PC-9 (cell line): ENCODE measurements at regions not wholly inside any gene's neighbourhood (a gene's known extent, or its start where the extent isn't known, plus 50 kb on each side); places are given as distances from the start of the nearest gene placed in this dataset.

Experiments used
- BruUV-seq: library from RNA; stranded (reverse); fragments of 400-500 nt; replicated peaks from 2 replicates; lab custom pipeline; 2021; lab: Mats Ljungman, UMichigan
- CTCF ChIA-PET: fragments of 300-600 bp; sonication (Branson Sonifier 250); formaldehyde crosslinking; loops from one replicate; lab custom pipeline; 2022; ENCODE audit warnings: antibody characterized with exemption; lab: Charles Lee
- POLR2A ChIA-PET: fragments of 300-600 bp; sonication (Branson Sonifier 250); formaldehyde crosslinking; loops from one replicate; lab custom pipeline; 2022; ENCODE audit warnings: antibody characterized with exemption; ENCODE audit not compliant: unreplicated experiment; lab: Charles Lee
- DNase-seq, 2 experiments: peaks; one replicate each; pipeline versions ENCODE4 v3.0.0 to v3.0.0-alpha.2; 2015 to 2022; ENCODE audit warnings: mixed read lengths in 1 of 2
- H2AFZ ChIP-seq: fragments of 200-600 bp; sonication (generic); 2 replicates; pipeline ENCODE4 v1.8.1; 2017; ENCODE audit warnings: antibody characterized with exemption
- H3F3A ChIP-seq: fragments of 200-600 bp; sonication (generic); 2 replicates; pipeline ENCODE4 v1.8.1; 2017; ENCODE audit warnings: antibody characterized with exemption, mild to moderate bottlenecking, low read depth; ENCODE audit not compliant: insufficient read depth
- H3K27ac ChIP-seq: fragments of 200-600 bp; sonication (generic); 2 replicates; pipeline ENCODE4 v1.6.1; 2016; ENCODE audit warnings: mixed run types
- H3K27me3 ChIP-seq: fragments of 200-600 bp; sonication (generic); 2 replicates; pipeline ENCODE4 v1.6.1; 2016; ENCODE audit warnings: low read depth, mixed run types; ENCODE audit not compliant: insufficient read depth
- H3K36me3 ChIP-seq: fragments of 200-600 bp; sonication (generic); 2 replicates; pipeline ENCODE4 v1.6.1; 2016; ENCODE audit warnings: low read depth, mixed run types
- H3K4me1 ChIP-seq: fragments of 200-600 bp; sonication (generic); replicated peaks from 2 replicates; pipeline ENCODE4 v1.6.1; 2016; ENCODE audit warnings: mixed run types; ENCODE audit not compliant: insufficient read depth
- H3K4me2 ChIP-seq: fragments of 200-600 bp; sonication (generic); 2 replicates; pipeline ENCODE4 v1.6.1; 2017; ENCODE audit warnings: mixed run types
- H3K4me3 ChIP-seq: fragments of 200-600 bp; sonication (generic); 2 replicates; pipeline ENCODE4 v1.6.1; 2016; ENCODE audit warnings: mixed run types
- H3K79me2 ChIP-seq: fragments of 200-600 bp; sonication (generic); 2 replicates; pipeline ENCODE4 v1.6.1; 2017; ENCODE audit warnings: low read depth, mixed run types
- H3K9me2 ChIP-seq: fragments of 200-600 bp; sonication (generic); 2 replicates; pipeline ENCODE4 v1.8.1; 2017; ENCODE audit warnings: mild to moderate bottlenecking; ENCODE audit not compliant: insufficient read depth
- H3K9me3 ChIP-seq: fragments of 200-600 bp; sonication (generic); 2 replicates; pipeline ENCODE4 v1.8.1; 2016; ENCODE audit warnings: low read depth; ENCODE audit not compliant: insufficient read depth
- H4K20me1 ChIP-seq: fragments of 200-600 bp; sonication (generic); 2 replicates; pipeline ENCODE4 v1.8.1; 2017; ENCODE audit not compliant: insufficient read depth
- EZH2 ChIP-seq: fragments of 200-600 bp; sonication (generic); IDR thresholded peaks from 2 replicates; pipeline ENCODE4 v1.8.0; 2017; ENCODE audit warnings: antibody characterized with exemption, low read depth
- intact Hi-C: fragments of 100-400 bp; cut with micrococcal nuclease; formaldehyde crosslinking; loops from one replicate; pipeline ENCODE4 v1.10.0; 2022; ENCODE audit not compliant: unreplicated experiment
- TF ChIP-seq, protein P1 (sequence below): fragments of 200-600 bp; sonication (generic); conservative IDR thresholded peaks from 2 replicates; pipeline ENCODE4 v1.6.1; 2017; ENCODE audit warnings: mixed run types, antibody characterized with exemption, mild to moderate bottlenecking, moderate library complexity

GRCh38 chr14:31930493-31931240 lies 146.4 kb upstream of the ARHGAP5 start:
- Histone ChIP-seq H4K20me1 (no peaks in the 10 kb centered on the region), H3K4me3 (no peak overlapping the region), H3K4me2 (no peak overlapping the region), H2AFZ (no peak overlapping the region), H3K27me3 (no peaks in the 10 kb centered on the region), H3K9me3 (no peaks in the 10 kb centered on the region), H3K27ac (peak overlapping the region; percentile 41), H3K4me1 (peaks cover 27% of the 10 kb centered on the region), H3K79me2 (no peaks in the 10 kb centered on the region), H3K9me2 (no peaks in the 10 kb centered on the region), H3K36me3 (no peaks in the 10 kb centered on the region), H3F3A (peaks cover 27% of the 10 kb centered on the region; the same call in 1 of the 2 replicates)
- TF ChIP-seq, protein P1, sequence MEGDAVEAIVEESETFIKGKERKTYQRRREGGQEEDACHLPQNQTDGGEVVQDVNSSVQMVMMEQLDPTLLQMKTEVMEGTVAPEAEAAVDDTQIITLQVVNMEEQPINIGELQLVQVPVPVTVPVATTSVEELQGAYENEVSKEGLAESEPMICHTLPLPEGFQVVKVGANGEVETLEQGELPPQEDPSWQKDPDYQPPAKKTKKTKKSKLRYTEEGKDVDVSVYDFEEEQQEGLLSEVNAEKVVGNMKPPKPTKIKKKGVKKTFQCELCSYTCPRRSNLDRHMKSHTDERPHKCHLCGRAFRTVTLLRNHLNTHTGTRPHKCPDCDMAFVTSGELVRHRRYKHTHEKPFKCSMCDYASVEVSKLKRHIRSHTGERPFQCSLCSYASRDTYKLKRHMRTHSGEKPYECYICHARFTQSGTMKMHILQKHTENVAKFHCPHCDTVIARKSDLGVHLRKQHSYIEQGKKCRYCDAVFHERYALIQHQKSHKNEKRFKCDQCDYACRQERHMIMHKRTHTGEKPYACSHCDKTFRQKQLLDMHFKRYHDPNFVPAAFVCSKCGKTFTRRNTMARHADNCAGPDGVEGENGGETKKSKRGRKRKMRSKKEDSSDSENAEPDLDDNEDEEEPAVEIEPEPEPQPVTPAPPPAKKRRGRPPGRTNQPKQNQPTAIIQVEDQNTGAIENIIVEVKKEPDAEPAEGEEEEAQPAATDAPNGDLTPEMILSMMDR: no peak
- TF ChIP-seq EZH2: no peak
- BruUV-seq: no TSS peak
- ChIA-PET CTCF (no interaction called here), POLR2A (no interaction called here)
- peak in 1 of 2 experiments; percentile 40 for DNase-seq
- intact Hi-C loops: loop anchor here (10.0 kb wide), 1 partner anchor 634 kb away; no protein-coding TSS in a partner anchor

DNA sequence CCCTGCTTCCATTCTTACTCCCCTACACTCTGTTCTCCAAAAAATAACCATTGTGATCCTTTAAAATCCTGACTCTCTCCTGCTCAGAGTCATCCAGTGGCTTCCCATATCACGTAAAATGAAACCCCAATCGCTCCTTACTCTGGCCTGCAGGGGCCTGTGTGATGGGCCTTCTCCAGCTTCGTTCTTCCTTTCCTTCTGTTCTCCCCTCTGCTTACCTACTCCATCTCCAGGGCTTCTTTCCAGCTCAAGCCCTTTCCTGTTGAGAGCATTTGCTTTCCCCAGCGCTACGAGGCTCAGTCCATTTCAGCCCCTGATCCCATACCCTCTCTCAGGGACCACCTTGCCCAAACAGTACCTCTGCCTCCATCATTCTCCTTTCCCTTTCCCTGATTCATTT lies 144.4 kb upstream of the ARHGAP5 start:
- BruUV-seq: no TSS peak
- H2AFZ ChIP-seq: no peak overlapping the region
- H3F3A ChIP-seq: peaks cover 20% of the 10 kb centered on the region
- H3K36me3 ChIP-seq: no peaks in the 10 kb centered on the region
- ChIA-PET POLR2A (no interaction called here), CTCF (no interaction called here)
- TF ChIP-seq, protein P1: no peak
- TF ChIP-seq EZH2: no peak
- no peaks in the 10 kb centered on the region for H3K9me2 ChIP-seq
- no peaks in the 10 kb centered on the region for H4K20me1 ChIP-seq
- no peaks in the 10 kb centered on the region for H3K79me2 ChIP-seq
- intact Hi-C loops: loop anchor here (10.0 kb wide), 1 partner anchor 632 kb away; no protein-coding TSS in a partner anchor
- H3K4me2 ChIP-seq: no peak overlapping the region
- H3K4me3 ChIP-seq: no peak overlapping the region
- H3K9me3 ChIP-seq: no peaks in the 10 kb centered on the region
- H3K27me3 ChIP-seq: no peaks in the 10 kb centered on the region
- no peak overlapping the region for H3K27ac ChIP-seq
- peaks cover 23% of the 10 kb centered on the region for H3K4me1 ChIP-seq
- DNase-seq: no peak

DNA sequence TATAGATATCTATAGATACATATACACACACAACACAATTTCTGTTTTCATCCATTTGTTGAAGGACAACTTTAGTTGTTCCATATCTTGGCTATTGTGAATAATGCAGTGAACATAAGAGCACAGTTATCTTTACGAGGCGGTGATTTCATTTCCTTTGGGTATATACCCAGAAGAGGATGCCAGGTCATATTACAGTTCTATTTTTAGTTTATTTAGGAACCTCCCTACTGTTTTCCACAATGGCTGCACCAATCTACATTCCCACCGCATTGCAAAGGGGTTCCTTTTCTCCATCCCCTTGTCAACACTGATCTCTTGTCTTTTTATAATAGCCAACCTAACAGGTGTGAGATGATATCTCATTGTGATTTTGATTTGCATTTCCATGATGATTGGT lies 143.4 kb upstream of the ARHGAP5 start:
- CTCF ChIA-PET: no interaction called here
- H3K9me3 ChIP-seq: no peaks in the 10 kb centered on the region
- BruUV-seq: no TSS peak
- no peak overlapping the region for H3K4me2 ChIP-seq
- intact Hi-C loops: loop anchor here (2.0 to 10.0 kb wide), 2 partner anchors 321 to 631 kb away; no protein-coding TSS in a partner anchor
- POLR2A ChIA-PET: no interaction called here
- no peaks in the 10 kb centered on the region for H3K36me3 ChIP-seq
- no peaks in the 10 kb centered on the region for H3K27me3 ChIP-seq
- H3K4me1 ChIP-seq: peaks cover 23% of the 10 kb centered on the region
- no peak overlapping the region for H3K27ac ChIP-seq
- H3K4me3 ChIP-seq: no peak overlapping the region
- H2AFZ ChIP-seq: no peak overlapping the region
- no peak for DNase-seq
- H3F3A ChIP-seq: peaks cover 13% of the 10 kb centered on the region
- H3K9me2 ChIP-seq: no peaks in the 10 kb centered on the region
- TF ChIP-seq EZH2: no peak
- TF ChIP-seq, protein P1: no peak
- no peaks in the 10 kb centered on the region for H4K20me1 ChIP-seq
- H3K79me2 ChIP-seq: no peaks in the 10 kb centered on the region
